ENCODE measurements at regions not wholly inside any gene's neighbourhood (a gene's known extent, or its start where the extent isn't known, plus 50 kb on each side); places are given as distances from the start of the nearest gene placed in this dataset.

- Histone ChIP-seq H3K36me3 (replicated peaks in 1 of 2; ENCODE audit: control insufficient read depth in 1 of 2, insufficient read depth in 2 of 2, low read length in 2 of 2) (no peaks in the 10 kb centered on the region), H3K4me3 (replicated peaks in 1 of 3; ENCODE audit: low read depth in 2 of 3, low read length in 3 of 3) (no peak overlapping the region), H3K79me2 (ENCODE audit: insufficient read depth, low read length) (no peaks in the 10 kb centered on the region), H2AFZ (ENCODE audit: insufficient read depth, low read depth, low read length, poor library complexity, severe bottlenecking) (no peak overlapping the region), H3K9ac (ENCODE audit: insufficient read depth, low read length, poor library complexity, severe bottlenecking) (no peak overlapping the region), H3K4me1 (ENCODE audit: control insufficient read depth in 1 of 2, insufficient read depth in 2 of 2, low read length in 2 of 2) (no peaks in the 10 kb centered on the region), H3K27me3 (ENCODE audit: control insufficient read depth in 2 of 2, insufficient read depth in 2 of 2, low read length in 2 of 2) (no peaks in the 10 kb centered on the region), H3K9me3 (replicated peaks in 1 of 2; ENCODE audit: control insufficient read depth in 1 of 2, insufficient read depth in 1 of 2, low read length in 2 of 2) (peaks cover 7 to 10% of the 10 kb centered on the region in 2 donors), H4K20me1 (ENCODE audit: insufficient read depth, low read length) (no peaks in the 10 kb centered on the region), H3K27ac (ENCODE audit: low read depth in 1 of 2, low read length in 2 of 2) (no peak overlapping the region), H3K4me2 (replicated peaks; ENCODE audit: extremely low read depth, low read length, poor library complexity, severe bottlenecking) (no peak overlapping the region)
- no peaks in the 10 kb centered on the region for H3K4me1 Mint-ChIP-seq
- TF ChIP-seq CTCF (IDR thresholded peaks at IDR 0.05): no peak
- H3K4me3 Mint-ChIP-seq: no peak overlapping the region
- intact Hi-C loops (cut with micrococcal nuclease): no loop called here
- H3K27me3 Mint-ChIP-seq (ENCODE audit: low read depth in 3 of 3): no peaks in the 10 kb centered on the region
- H3K9me3 Mint-ChIP-seq: peaks cover 0 to 19% (median 6%) of the 10 kb centered on the region in 7 donors
- DNase-seq: no peak
- H3K36me3 Mint-ChIP-seq: no peaks in the 10 kb centered on the region
- no peak overlapping the region for H3K27ac Mint-ChIP-seq
- no CpG with 5 or more reads among the region's 1 CpG for WGBS (ENCODE audit: insufficient coverage)
Measured at GRCh38 chr5:45110399-45110798, 301.7 kb downstream of the MRPS30 start.

GRCh38 chr5:45113726-45114125 is 305.0 kb downstream of the MRPS30 start:
- Histone ChIP-seq H2AFZ (ENCODE audit: insufficient read depth, low read depth, low read length, poor library complexity, severe bottlenecking) (no peak overlapping the region), H3K9ac (ENCODE audit: insufficient read depth, low read length, poor library complexity, severe bottlenecking) (no peak overlapping the region), H3K36me3 (replicated peaks in 1 of 2; ENCODE audit: control insufficient read depth in 1 of 2, insufficient read depth in 2 of 2, low read length in 2 of 2) (no peaks in the 10 kb centered on the region), H3K4me1 (ENCODE audit: control insufficient read depth in 1 of 2, insufficient read depth in 2 of 2, low read length in 2 of 2) (no peaks in the 10 kb centered on the region), H3K9me3 (replicated peaks in 1 of 2; ENCODE audit: control insufficient read depth in 1 of 2, insufficient read depth in 1 of 2, low read length in 2 of 2) (peaks cover 16 to 21% of the 10 kb centered on the region in 2 donors), H3K27me3 (ENCODE audit: control insufficient read depth in 2 of 2, insufficient read depth in 2 of 2, low read length in 2 of 2) (no peaks in the 10 kb centered on the region), H3K4me3 (replicated peaks in 1 of 3; ENCODE audit: low read depth in 2 of 3, low read length in 3 of 3) (no peak overlapping the region), H4K20me1 (ENCODE audit: insufficient read depth, low read length) (no peaks in the 10 kb centered on the region), H3K4me2 (replicated peaks; ENCODE audit: extremely low read depth, low read length, poor library complexity, severe bottlenecking) (no peak overlapping the region), H3K79me2 (ENCODE audit: insufficient read depth, low read length) (no peaks in the 10 kb centered on the region), H3K27ac (ENCODE audit: low read depth in 1 of 2, low read length in 2 of 2) (no peak overlapping the region)
- Mint-ChIP-seq H3K36me3 (no peaks in the 10 kb centered on the region), H3K27me3 (ENCODE audit: low read depth in 3 of 3) (no peaks in the 10 kb centered on the region), H3K27ac (no peak overlapping the region), H3K4me1 (no peaks in the 10 kb centered on the region), H3K4me3 (no peak overlapping the region), H3K9me3 (peaks cover 3 to 28% (median 11%) of the 10 kb centered on the region in 7 donors)
- intact Hi-C loops (cut with micrococcal nuclease): no loop called here
- no peak for DNase-seq
- WGBS (ENCODE audit: insufficient coverage): no CpG with 5 or more reads among the region's 2 CpGs
- no peak for TF ChIP-seq CTCF (IDR thresholded peaks at IDR 0.05)
